ENCODE measurements at regions not wholly inside any gene's neighbourhood (a gene's known extent, or its start where the extent isn't known, plus 50 kb on each side); places are given as distances from the start of the nearest gene placed in this dataset.

DNA sequence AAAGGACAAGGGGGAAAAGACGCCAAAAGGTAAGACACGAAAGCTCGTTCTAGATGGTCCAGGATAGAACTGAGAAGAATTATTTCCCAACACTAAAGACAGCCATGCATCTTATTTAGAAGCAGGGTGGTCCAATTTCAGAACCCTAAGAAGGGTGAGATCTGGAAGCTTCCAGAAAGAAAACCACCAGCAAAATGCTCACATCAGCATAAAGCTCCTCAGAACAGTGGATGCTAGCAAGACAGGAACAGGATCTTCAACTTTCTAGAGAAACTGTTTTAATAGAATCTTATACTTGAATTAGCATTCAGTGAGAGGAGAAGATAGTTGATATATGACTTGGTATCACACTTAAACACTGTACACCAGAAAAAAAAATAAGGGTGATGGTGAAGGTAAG, 101.5 kb downstream of the ZFP64 start:
- no peak for TF ChIP-seq ZBTB7A (IDR thresholded peaks at IDR 0.05; ENCODE audit: low read depth)
- TF ChIP-seq RAD21 (IDR thresholded peaks at IDR 0.05; ENCODE audit: low read depth): no peak
- no peak for TF ChIP-seq TCF12 (IDR thresholded peaks at IDR 0.05; ENCODE audit: low read depth)
- no peak for TF ChIP-seq TEAD4 (IDR thresholded peaks at IDR 0.05)
- TF ChIP-seq FOXM1 (IDR thresholded peaks at IDR 0.05; ENCODE audit: borderline replicate concordance, low read depth): no peak
- TF ChIP-seq, protein P1, sequence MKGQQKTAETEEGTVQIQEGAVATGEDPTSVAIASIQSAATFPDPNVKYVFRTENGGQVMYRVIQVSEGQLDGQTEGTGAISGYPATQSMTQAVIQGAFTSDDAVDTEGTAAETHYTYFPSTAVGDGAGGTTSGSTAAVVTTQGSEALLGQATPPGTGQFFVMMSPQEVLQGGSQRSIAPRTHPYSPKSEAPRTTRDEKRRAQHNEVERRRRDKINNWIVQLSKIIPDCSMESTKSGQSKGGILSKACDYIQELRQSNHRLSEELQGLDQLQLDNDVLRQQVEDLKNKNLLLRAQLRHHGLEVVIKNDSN (IDR thresholded peaks at IDR 0.05): no peak
- no peak for TF ChIP-seq CREB1 (IDR thresholded peaks at IDR 0.05; ENCODE audit: low read depth)
- TF ChIP-seq YY1 (IDR thresholded peaks at IDR 0.05; ENCODE audit: low read depth): no peak
- TF ChIP-seq, protein P2, sequence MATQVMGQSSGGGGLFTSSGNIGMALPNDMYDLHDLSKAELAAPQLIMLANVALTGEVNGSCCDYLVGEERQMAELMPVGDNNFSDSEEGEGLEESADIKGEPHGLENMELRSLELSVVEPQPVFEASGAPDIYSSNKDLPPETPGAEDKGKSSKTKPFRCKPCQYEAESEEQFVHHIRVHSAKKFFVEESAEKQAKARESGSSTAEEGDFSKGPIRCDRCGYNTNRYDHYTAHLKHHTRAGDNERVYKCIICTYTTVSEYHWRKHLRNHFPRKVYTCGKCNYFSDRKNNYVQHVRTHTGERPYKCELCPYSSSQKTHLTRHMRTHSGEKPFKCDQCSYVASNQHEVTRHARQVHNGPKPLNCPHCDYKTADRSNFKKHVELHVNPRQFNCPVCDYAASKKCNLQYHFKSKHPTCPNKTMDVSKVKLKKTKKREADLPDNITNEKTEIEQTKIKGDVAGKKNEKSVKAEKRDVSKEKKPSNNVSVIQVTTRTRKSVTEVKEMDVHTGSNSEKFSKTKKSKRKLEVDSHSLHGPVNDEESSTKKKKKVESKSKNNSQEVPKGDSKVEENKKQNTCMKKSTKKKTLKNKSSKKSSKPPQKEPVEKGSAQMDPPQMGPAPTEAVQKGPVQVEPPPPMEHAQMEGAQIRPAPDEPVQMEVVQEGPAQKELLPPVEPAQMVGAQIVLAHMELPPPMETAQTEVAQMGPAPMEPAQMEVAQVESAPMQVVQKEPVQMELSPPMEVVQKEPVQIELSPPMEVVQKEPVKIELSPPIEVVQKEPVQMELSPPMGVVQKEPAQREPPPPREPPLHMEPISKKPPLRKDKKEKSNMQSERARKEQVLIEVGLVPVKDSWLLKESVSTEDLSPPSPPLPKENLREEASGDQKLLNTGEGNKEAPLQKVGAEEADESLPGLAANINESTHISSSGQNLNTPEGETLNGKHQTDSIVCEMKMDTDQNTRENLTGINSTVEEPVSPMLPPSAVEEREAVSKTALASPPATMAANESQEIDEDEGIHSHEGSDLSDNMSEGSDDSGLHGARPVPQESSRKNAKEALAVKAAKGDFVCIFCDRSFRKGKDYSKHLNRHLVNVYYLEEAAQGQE (IDR thresholded peaks at IDR 0.05; ENCODE audit: low read depth): no peak
- TF ChIP-seq, protein P3, sequence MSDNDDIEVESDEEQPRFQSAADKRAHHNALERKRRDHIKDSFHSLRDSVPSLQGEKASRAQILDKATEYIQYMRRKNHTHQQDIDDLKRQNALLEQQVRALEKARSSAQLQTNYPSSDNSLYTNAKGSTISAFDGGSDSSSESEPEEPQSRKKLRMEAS (IDR thresholded peaks at IDR 0.05): no peak
- no peak for TF ChIP-seq CEBPB (IDR thresholded peaks at IDR 0.05)
- TF ChIP-seq NFIC (IDR thresholded peaks at IDR 0.05): no peak

DNA sequence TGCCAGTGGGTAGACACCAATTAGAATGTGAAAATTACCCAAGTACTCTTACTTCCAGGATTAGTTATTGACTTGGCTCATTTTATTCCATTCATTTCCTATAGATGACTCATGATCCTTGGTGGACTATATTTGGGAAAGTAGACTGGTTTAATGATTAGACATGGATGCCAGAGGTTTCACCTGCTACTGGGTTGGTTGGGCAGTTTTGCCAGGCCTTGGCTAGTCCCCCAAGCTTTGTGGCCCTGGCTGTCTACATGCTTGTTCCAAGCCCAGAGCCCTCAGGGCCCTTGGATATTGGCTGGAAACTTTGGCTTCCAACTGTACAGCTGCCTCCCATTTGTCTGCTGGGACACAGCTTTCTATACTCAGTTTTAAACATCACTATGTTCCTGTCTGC, 104.1 kb downstream of the ZFP64 start:
- TF ChIP-seq TEAD4 (IDR thresholded peaks at IDR 0.05) (no peak), ZBTB7A (IDR thresholded peaks at IDR 0.05; ENCODE audit: low read depth) (no peak), TAF1 (IDR thresholded peaks at IDR 0.05; ENCODE audit: low read depth) (no peak)
- TF ChIP-seq, protein P3 (IDR thresholded peaks at IDR 0.05): no peak
- TF ChIP-seq, protein P2 (IDR thresholded peaks at IDR 0.05; ENCODE audit: low read depth): no peak

DNA sequence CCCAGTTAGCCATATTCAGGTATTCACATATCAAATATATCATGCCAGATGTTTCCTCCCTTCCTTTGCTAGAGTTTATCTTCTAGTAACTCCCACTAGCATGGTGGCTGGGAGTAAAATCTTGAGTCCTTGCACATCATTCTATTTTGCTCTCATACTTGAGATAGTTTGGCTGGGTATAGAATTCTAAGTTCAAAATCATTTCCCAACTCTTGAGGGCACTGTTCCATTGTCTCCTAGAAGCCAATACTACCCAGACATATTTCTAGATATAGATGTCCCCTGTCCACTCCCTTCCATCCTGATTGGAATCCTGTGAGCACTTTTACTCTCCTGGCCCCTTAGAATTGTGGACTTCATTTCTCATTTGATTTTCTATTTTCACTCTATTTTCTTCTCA, 104.7 kb downstream of the ZFP64 start:
- TF ChIP-seq EP300 (IDR thresholded peaks at IDR 0.05; ENCODE audit: borderline replicate concordance) (no peak), CEBPB (IDR thresholded peaks at IDR 0.05) (no peak), RAD21 (IDR thresholded peaks at IDR 0.05; ENCODE audit: low read depth) (no peak), TCF12 (IDR thresholded peaks at IDR 0.05; ENCODE audit: low read depth) (no peak)
- TF ChIP-seq, protein P2 (IDR thresholded peaks at IDR 0.05; ENCODE audit: low read depth): no peak
- TF ChIP-seq, protein P3 (IDR thresholded peaks at IDR 0.05): no peak

DNA sequence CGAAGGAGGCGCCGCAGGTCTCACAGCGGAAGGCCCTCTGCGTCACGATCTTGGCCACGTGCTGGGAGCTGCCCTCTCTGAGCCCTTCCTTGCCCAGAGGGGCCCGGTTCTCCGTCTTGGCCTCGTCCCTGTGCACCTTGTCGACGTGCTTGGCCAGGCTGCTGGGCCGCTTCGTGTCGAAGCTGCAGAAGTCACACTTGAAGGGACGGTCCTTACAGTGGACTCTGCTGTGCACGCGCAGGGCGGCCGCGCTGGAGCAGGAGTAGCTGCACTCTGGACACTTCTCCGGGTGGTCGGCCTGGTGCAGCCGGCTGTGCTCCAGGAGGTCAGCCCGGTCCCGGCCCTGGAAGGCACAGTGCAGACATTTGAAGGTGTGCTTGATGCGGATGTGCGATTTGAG, 106.9 kb downstream of the ZFP64 start:
- TF ChIP-seq TCF12 (IDR thresholded peaks at IDR 0.05; ENCODE audit: low read depth) (no peak), YY1 (IDR thresholded peaks at IDR 0.05; ENCODE audit: low read depth) (no peak), RAD21 (IDR thresholded peaks at IDR 0.05; ENCODE audit: low read depth) (no peak), ZBTB7A (IDR thresholded peaks at IDR 0.05; ENCODE audit: low read depth) (no peak), FOXM1 (IDR thresholded peaks at IDR 0.05; ENCODE audit: borderline replicate concordance, low read depth) (no peak)
- TF ChIP-seq, protein P2 (IDR thresholded peaks at IDR 0.05; ENCODE audit: low read depth): no peak
- TF ChIP-seq, protein P1 (IDR thresholded peaks at IDR 0.05): no peak

Measured in Ishikawa (cell line).